PC-3 (cell line): ENCODE measurements at regions not wholly inside any gene's neighbourhood (a gene's known extent, or its start where the extent isn't known, plus 50 kb on each side); places are given as distances from the start of the nearest gene placed in this dataset.

Experiments used
- ATAC-seq: fragments of 200-7000 bp; cut with Tn5 transposase; 2 replicates; pipeline ENCODE4 v1.9.1; 2020; ENCODE audit warnings: mild to moderate bottlenecking, moderate library complexity
- BruUV-seq: library from RNA; stranded (reverse); fragments of 400-500 nt; replicated peaks from 2 replicates; lab custom pipeline; 2021; lab: Mats Ljungman, UMichigan
- CTCF ChIA-PET: fragments of 300-600 bp; sonication (Branson Sonifier 250); formaldehyde crosslinking; loops from one replicate; lab custom pipeline; 2022; ENCODE audit warnings: antibody characterized with exemption; lab: Charles Lee
- POLR2A ChIA-PET: fragments of 300-600 bp; sonication (Branson Sonifier 250); formaldehyde crosslinking; loops from one replicate; lab custom pipeline; 2022; ENCODE audit warnings: antibody characterized with exemption; ENCODE audit not compliant: unreplicated experiment; lab: Charles Lee
- DNase-seq: peaks from one replicate; pipeline ENCODE4 v3.0.0-alpha.2; 2015
- H2AFZ ChIP-seq: fragments of 300-600 bp; sonication (generic); 2 replicates; pipeline ENCODE4 v1.6.0; 2016; ENCODE audit warnings: antibody characterized with exemption, low read length
- H3F3A ChIP-seq: fragments of 300-600 bp; sonication (generic); one replicate; pipeline ENCODE4 v1.6.0; 2017; ENCODE audit warnings: antibody characterized with exemption, low read length, control low read depth, mild to moderate bottlenecking; ENCODE audit not compliant: unreplicated experiment
- H3K27ac ChIP-seq: fragments of 300-600 bp; sonication (generic); 2 replicates; pipeline ENCODE4 v1.5.1; 2016; ENCODE audit warnings: mild to moderate bottlenecking, low read length
- H3K27me3 ChIP-seq: fragments of 300-600 bp; sonication (generic); 2 replicates; pipeline ENCODE4 v1.6.1; 2016; ENCODE audit warnings: low read length, mixed read lengths
- H3K36me3 ChIP-seq: fragments of 300-600 bp; sonication (generic); 2 replicates; pipeline ENCODE4 v1.6.1; 2016; ENCODE audit warnings: low read depth, mixed run types, low read length, mixed read lengths
- H3K4me1 ChIP-seq: fragments of 300-600 bp; sonication (generic); 2 replicates; pipeline ENCODE4 v1.5.1; 2016; ENCODE audit warnings: low read length; ENCODE audit not compliant: insufficient read depth
- H3K4me2 ChIP-seq: fragments of 300-600 bp; sonication (generic); 2 replicates; pipeline ENCODE4 v1.6.0; 2016; ENCODE audit warnings: low read length
- H3K4me3 ChIP-seq: fragments of 300-600 bp; sonication (generic); 2 replicates; pipeline ENCODE4 v1.5.1; 2016; ENCODE audit warnings: mild to moderate bottlenecking, low read length, mixed read lengths
- H3K79me2 ChIP-seq: fragments of 300-600 bp; sonication (generic); 2 replicates; pipeline ENCODE4 v1.6.1; 2017; ENCODE audit warnings: low read length, mixed read lengths
- H3K9ac ChIP-seq: fragments of 300-600 bp; sonication (generic); 2 replicates; pipeline ENCODE4 v1.6.0; 2016; ENCODE audit warnings: mild to moderate bottlenecking, low read length
- H3K9me2 ChIP-seq: fragments of 300-600 bp; sonication (generic); replicated peaks from 2 replicates; pipeline ENCODE4 v1.6.1; 2016; ENCODE audit warnings: mixed run types, low read length, mixed read lengths
- H3K9me3 ChIP-seq: fragments of 300-600 bp; sonication (generic); 2 replicates; pipeline ENCODE4 v1.6.1; 2016; ENCODE audit warnings: low read length, mixed read lengths
- H4K20me1 ChIP-seq: fragments of 300-600 bp; sonication (generic); 2 replicates; pipeline ENCODE4 v1.6.1; 2016; ENCODE audit warnings: low read length, mixed read lengths
- EZH2 ChIP-seq: fragments of 300-600 bp; sonication (generic); IDR thresholded peaks from one replicate; pipeline ENCODE4 v1.6.1; 2017; ENCODE audit warnings: antibody characterized with exemption, mild to moderate bottlenecking, low read length; ENCODE audit not compliant: unreplicated experiment
- EZH2phosphoT487 ChIP-seq: fragments of 300-600 bp; sonication (generic); IDR thresholded peaks from 2 replicates; pipeline ENCODE4 v1.6.1; 2018; ENCODE audit warnings: mild to moderate bottlenecking, antibody characterized with exemption, low read length, borderline replicate concordance
- intact Hi-C: fragments of 100-400 bp; cut with micrococcal nuclease; formaldehyde crosslinking; loops from 2 replicates; pipeline ENCODE4 v1.9.0; 2023
- TF ChIP-seq, protein P1 (sequence below): fragments of 300-600 bp; sonication (generic); conservative IDR thresholded peaks from 2 replicates; pipeline ENCODE4 v1.5.1; 2017; ENCODE audit warnings: antibody characterized with exemption, low read depth, mild to moderate bottlenecking, low read length

DNA sequence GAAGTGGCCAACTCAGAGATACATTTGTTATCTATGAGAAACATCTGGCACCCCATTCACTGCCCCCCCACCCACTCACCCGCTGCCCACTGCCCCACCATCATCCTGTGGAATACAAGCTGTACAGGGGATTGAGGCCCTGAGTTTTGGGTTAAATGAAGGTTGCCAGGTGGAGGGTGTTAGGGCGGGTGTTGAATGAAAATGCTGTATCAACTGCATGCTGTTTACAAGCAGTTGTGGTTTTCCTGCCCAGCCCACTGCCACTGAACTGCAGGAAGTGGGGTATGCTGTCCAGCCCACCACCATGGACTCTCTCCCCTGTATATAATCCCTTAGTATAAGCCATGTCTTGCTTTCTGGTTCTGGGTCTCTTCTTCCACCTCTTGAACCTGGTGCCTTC is 481.9 kb downstream of the METTL4 start:
- no peaks in the 10 kb centered on the region for H3K36me3 ChIP-seq
- H2AFZ ChIP-seq = no peak overlapping the region
- H3K27ac ChIP-seq = no peak overlapping the region
- DNase-seq (no peak), ATAC-seq (no peak)
- no peak overlapping the region for H3K4me3 ChIP-seq
- H3K9me2 ChIP-seq = no peaks in the 10 kb centered on the region
- POLR2A ChIA-PET = no interaction called here
- H3K9ac ChIP-seq = no peak overlapping the region
- H3F3A ChIP-seq = no peaks in the 10 kb centered on the region
- no peaks in the 10 kb centered on the region for H3K4me1 ChIP-seq
- H3K9me3 ChIP-seq = no peaks in the 10 kb centered on the region
- TF ChIP-seq, protein P1, sequence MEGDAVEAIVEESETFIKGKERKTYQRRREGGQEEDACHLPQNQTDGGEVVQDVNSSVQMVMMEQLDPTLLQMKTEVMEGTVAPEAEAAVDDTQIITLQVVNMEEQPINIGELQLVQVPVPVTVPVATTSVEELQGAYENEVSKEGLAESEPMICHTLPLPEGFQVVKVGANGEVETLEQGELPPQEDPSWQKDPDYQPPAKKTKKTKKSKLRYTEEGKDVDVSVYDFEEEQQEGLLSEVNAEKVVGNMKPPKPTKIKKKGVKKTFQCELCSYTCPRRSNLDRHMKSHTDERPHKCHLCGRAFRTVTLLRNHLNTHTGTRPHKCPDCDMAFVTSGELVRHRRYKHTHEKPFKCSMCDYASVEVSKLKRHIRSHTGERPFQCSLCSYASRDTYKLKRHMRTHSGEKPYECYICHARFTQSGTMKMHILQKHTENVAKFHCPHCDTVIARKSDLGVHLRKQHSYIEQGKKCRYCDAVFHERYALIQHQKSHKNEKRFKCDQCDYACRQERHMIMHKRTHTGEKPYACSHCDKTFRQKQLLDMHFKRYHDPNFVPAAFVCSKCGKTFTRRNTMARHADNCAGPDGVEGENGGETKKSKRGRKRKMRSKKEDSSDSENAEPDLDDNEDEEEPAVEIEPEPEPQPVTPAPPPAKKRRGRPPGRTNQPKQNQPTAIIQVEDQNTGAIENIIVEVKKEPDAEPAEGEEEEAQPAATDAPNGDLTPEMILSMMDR = no peak
- TF ChIP-seq EZH2phosphoT487 (no peak), EZH2 (no peak)
- intact Hi-C loops = loop anchor here (10.0 kb wide), 2 partner anchors 175 to 1225 kb away; no protein-coding TSS in a partner anchor
- H3K4me2 ChIP-seq = no peak overlapping the region
- H3K79me2 ChIP-seq = no peaks in the 10 kb centered on the region
- H4K20me1 ChIP-seq = no peaks in the 10 kb centered on the region
- no peaks in the 10 kb centered on the region for H3K27me3 ChIP-seq
- no TSS peak for BruUV-seq
- CTCF ChIA-PET = no interaction called here

DNA sequence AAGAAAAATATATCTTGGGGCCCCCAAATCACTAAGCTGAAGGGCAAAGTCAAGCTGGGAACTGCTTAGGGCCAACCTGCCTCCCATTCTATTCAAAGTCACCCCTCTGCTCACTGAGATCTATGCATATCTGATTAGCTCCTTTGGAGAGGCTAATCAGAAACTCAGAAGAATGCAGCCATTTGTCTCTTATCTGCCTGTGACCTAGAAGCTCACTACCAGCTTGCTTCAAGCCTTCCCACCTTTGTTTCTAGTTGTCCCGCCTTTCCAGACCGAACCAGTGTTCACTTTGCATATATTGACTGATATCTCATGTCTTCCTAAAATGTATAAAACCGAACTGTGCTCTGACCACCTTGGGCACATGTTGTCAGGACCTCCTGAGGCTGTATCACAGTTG is 479.4 kb downstream of the METTL4 start:
- no TSS peak for BruUV-seq
- intact Hi-C loops = loop anchor here (10.0 kb wide), 1 partner anchor 507 kb away; no protein-coding TSS in a partner anchor
- POLR2A ChIA-PET = no interaction called here

DNA sequence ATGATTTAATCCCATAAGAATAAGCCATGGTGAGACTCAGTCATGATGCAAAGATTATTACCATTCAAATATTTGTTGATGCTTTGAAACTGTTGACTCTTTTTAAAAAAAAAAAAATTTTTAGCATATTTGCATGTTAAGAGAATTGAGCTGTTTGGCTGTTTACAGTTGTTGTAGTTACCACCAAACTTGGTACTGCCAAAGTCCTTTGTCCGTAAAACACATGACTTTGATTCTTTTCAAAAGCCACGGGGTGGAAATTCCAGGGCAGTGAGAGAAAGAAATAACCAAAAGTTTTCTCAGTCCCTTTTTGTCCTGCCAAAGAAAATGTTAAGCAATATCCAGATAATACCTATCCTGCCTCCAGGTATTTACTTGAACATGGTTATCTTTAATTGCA is 474.8 kb downstream of the METTL4 start:
- H3K27me3 ChIP-seq = no peaks in the 10 kb centered on the region
- ChIA-PET POLR2A (no interaction called here), CTCF (no interaction called here)
- H3F3A ChIP-seq = no peaks in the 10 kb centered on the region
- H4K20me1 ChIP-seq = no peaks in the 10 kb centered on the region
- no peaks in the 10 kb centered on the region for H3K36me3 ChIP-seq
- H2AFZ ChIP-seq = no peak overlapping the region
- BruUV-seq = no TSS peak
- no peak for DNase-seq
- intact Hi-C loops = loop anchor here (10.0 kb wide), 1 partner anchor 512 kb away; no protein-coding TSS in a partner anchor
- no peaks in the 10 kb centered on the region for H3K79me2 ChIP-seq
- H3K4me2 ChIP-seq = no peak overlapping the region
- TF ChIP-seq, protein P1 = no peak
- TF ChIP-seq EZH2phosphoT487 (no peak), EZH2 (no peak)
- H3K9me3 ChIP-seq = no peaks in the 10 kb centered on the region
- H3K4me3 ChIP-seq = no peak overlapping the region
- no peak overlapping the region for H3K27ac ChIP-seq
- ATAC-seq = no peak
- no peak overlapping the region for H3K9ac ChIP-seq
- H3K9me2 ChIP-seq = no peaks in the 10 kb centered on the region
- no peaks in the 10 kb centered on the region for H3K4me1 ChIP-seq

More for the DNA sequence above, 479.4 kb downstream of the METTL4 start:
- no peak for DNase-seq
- H3K9me2 ChIP-seq = no peaks in the 10 kb centered on the region
- H4K20me1 ChIP-seq = no peaks in the 10 kb centered on the region
- H3K4me1 ChIP-seq = no peaks in the 10 kb centered on the region
- no peaks in the 10 kb centered on the region for H3F3A ChIP-seq
- H3K27me3 ChIP-seq = no peaks in the 10 kb centered on the region
- no peak for ATAC-seq
- H3K4me2 ChIP-seq = no peak overlapping the region
- no peaks in the 10 kb centered on the region for H3K36me3 ChIP-seq
- H2AFZ ChIP-seq = no peak overlapping the region
- no peaks in the 10 kb centered on the region for H3K9me3 ChIP-seq
- no peak for TF ChIP-seq EZH2
- no peak overlapping the region for H3K27ac ChIP-seq
- H3K79me2 ChIP-seq = no peaks in the 10 kb centered on the region
- CTCF ChIA-PET = no interaction called here
- no peak overlapping the region for H3K4me3 ChIP-seq
- H3K9ac ChIP-seq = no peak overlapping the region
